NB4 (cell line): ENCODE measurements at regions not wholly inside any gene's neighbourhood (a gene's known extent, or its start where the extent isn't known, plus 50 kb on each side); places are given as distances from the start of the nearest gene placed in this dataset.

Experiments used
- MYC ChIP-seq: IDR thresholded peaks from 2 replicates; pipeline ENCODE4 v1.6.1; 2011; ENCODE audit warnings: low read depth, low read length
- POLR2A ChIP-seq: IDR thresholded peaks from 2 replicates; pipeline ENCODE4 v1.6.1; 2011; ENCODE audit warnings: mild to moderate bottlenecking; ENCODE audit not compliant: insufficient read length; ENCODE audit errors: extremely low read depth
- TF ChIP-seq, protein P1 (sequence below): IDR thresholded peaks from one replicate; pipeline ENCODE4 v1.5.1; 2012; ENCODE audit warnings: low read depth, low read length
- TF ChIP-seq, protein P2 (sequence below): IDR thresholded peaks from 2 replicates; pipeline ENCODE4 v1.6.1; 2011; ENCODE audit warnings: low read depth, low read length

DNA sequence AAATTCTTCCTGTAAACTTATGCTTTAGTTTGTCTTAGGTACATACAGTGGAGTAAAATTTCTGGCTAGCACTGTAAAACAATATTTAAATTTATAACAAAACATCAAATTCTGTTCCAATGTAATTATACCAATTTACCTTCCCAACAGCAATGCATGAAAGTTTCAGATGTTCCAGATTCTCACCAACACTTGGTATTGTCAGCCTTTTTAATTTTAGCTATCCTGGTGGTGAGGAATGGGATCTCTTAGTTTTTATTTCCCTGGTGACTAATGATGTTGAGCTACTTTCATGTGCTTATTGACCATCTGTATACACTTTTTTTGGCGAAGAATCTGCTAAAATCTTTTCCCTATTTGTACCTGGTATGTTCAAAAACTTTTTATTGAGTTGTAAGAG is 76.1 kb upstream of the PHACTR1 start:
- no peak for TF ChIP-seq POLR2A
- TF ChIP-seq, protein P1, sequence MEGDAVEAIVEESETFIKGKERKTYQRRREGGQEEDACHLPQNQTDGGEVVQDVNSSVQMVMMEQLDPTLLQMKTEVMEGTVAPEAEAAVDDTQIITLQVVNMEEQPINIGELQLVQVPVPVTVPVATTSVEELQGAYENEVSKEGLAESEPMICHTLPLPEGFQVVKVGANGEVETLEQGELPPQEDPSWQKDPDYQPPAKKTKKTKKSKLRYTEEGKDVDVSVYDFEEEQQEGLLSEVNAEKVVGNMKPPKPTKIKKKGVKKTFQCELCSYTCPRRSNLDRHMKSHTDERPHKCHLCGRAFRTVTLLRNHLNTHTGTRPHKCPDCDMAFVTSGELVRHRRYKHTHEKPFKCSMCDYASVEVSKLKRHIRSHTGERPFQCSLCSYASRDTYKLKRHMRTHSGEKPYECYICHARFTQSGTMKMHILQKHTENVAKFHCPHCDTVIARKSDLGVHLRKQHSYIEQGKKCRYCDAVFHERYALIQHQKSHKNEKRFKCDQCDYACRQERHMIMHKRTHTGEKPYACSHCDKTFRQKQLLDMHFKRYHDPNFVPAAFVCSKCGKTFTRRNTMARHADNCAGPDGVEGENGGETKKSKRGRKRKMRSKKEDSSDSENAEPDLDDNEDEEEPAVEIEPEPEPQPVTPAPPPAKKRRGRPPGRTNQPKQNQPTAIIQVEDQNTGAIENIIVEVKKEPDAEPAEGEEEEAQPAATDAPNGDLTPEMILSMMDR: no peak
- TF ChIP-seq, protein P2, sequence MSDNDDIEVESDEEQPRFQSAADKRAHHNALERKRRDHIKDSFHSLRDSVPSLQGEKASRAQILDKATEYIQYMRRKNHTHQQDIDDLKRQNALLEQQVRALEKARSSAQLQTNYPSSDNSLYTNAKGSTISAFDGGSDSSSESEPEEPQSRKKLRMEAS: no peak
- TF ChIP-seq MYC: no peak
